ENCODE measurements at regions not wholly inside any gene's neighbourhood (a gene's known extent, or its start where the extent isn't known, plus 50 kb on each side); places are given as distances from the start of the nearest gene placed in this dataset.

GRCh38 chr13:63517371-63517770 lies 2101.7 kb upstream of the PCDH20 start:
- H3K4me3 ChIP-seq (ENCODE audit: low read length): no peak overlapping the region
- no peak overlapping the region for H3K27ac ChIP-seq (ENCODE audit: low read length)
- no peak overlapping the region for H2AFZ ChIP-seq (ENCODE audit: low read depth, low read length)
- TF ChIP-seq CTCF (IDR thresholded peaks at IDR 0.05; ENCODE audit: low read depth, low read length) (no peak), EZH2phosphoT487 (IDR thresholded peaks at IDR 0.05; ENCODE audit: low read depth) (no peak)
- no peaks in the 10 kb centered on the region for H3K27me3 ChIP-seq (ENCODE audit: low read depth, low read length)
- H3K4me2 ChIP-seq (ENCODE audit: low read length): no peak overlapping the region
- H4K20me1 ChIP-seq (ENCODE audit: insufficient read depth, low read length): no peaks in the 10 kb centered on the region
- no peaks in the 10 kb centered on the region for H3K79me2 ChIP-seq (ENCODE audit: low read length)
- no peaks in the 10 kb centered on the region for H3K9me3 ChIP-seq (ENCODE audit: insufficient read depth, low read length)
- no peaks in the 10 kb centered on the region for H3K4me1 ChIP-seq (ENCODE audit: low read length)
- no peaks in the 10 kb centered on the region for H3K36me3 ChIP-seq (replicated peaks; ENCODE audit: low read depth, low read length)
- H3K9ac ChIP-seq (ENCODE audit: low read length): no peak overlapping the region

GRCh38 chr13:63516124-63516523 lies 2100.5 kb upstream of the PCDH20 start:
- H3K9ac ChIP-seq (ENCODE audit: low read length): no peak overlapping the region
- no peak overlapping the region for H3K4me3 ChIP-seq (ENCODE audit: low read length)
- H3K36me3 ChIP-seq (replicated peaks; ENCODE audit: low read depth, low read length): no peaks in the 10 kb centered on the region
- H3K9me3 ChIP-seq (ENCODE audit: insufficient read depth, low read length): no peaks in the 10 kb centered on the region
- H2AFZ ChIP-seq (ENCODE audit: low read depth, low read length): no peak overlapping the region
- H3K27me3 ChIP-seq (ENCODE audit: low read depth, low read length): no peaks in the 10 kb centered on the region
- H3K27ac ChIP-seq (ENCODE audit: low read length): no peak overlapping the region
- H3K4me1 ChIP-seq (ENCODE audit: low read length): no peaks in the 10 kb centered on the region
- H3K79me2 ChIP-seq (ENCODE audit: low read length): no peaks in the 10 kb centered on the region
- TF ChIP-seq CTCF (IDR thresholded peaks at IDR 0.05; ENCODE audit: low read depth, low read length): no peak
- TF ChIP-seq EZH2phosphoT487 (IDR thresholded peaks at IDR 0.05; ENCODE audit: low read depth): no peak
- no peak overlapping the region for H3K4me2 ChIP-seq (ENCODE audit: low read length)
- no peaks in the 10 kb centered on the region for H4K20me1 ChIP-seq (ENCODE audit: insufficient read depth, low read length)

GRCh38 chr13:63514886-63515285 lies 2099.2 kb upstream of the PCDH20 start:
- Histone ChIP-seq H3K4me2 (ENCODE audit: low read length) (no peak overlapping the region), H3K27me3 (ENCODE audit: low read depth, low read length) (no peaks in the 10 kb centered on the region), H3K79me2 (ENCODE audit: low read length) (no peaks in the 10 kb centered on the region), H3K9ac (ENCODE audit: low read length) (no peak overlapping the region), H3K4me1 (ENCODE audit: low read length) (no peaks in the 10 kb centered on the region), H3K27ac (ENCODE audit: low read length) (no peak overlapping the region), H3K4me3 (ENCODE audit: low read length) (no peak overlapping the region), H4K20me1 (ENCODE audit: insufficient read depth, low read length) (no peaks in the 10 kb centered on the region), H3K9me3 (ENCODE audit: insufficient read depth, low read length) (no peaks in the 10 kb centered on the region), H2AFZ (ENCODE audit: low read depth, low read length) (no peak overlapping the region), H3K36me3 (replicated peaks; ENCODE audit: low read depth, low read length) (no peaks in the 10 kb centered on the region)
- no peak for TF ChIP-seq CTCF (IDR thresholded peaks at IDR 0.05; ENCODE audit: low read depth, low read length)
- TF ChIP-seq EZH2phosphoT487 (IDR thresholded peaks at IDR 0.05; ENCODE audit: low read depth): no peak

- Histone ChIP-seq H3K4me3 (ENCODE audit: low read length) (no peak overlapping the region), H3K27me3 (ENCODE audit: low read depth, low read length) (no peaks in the 10 kb centered on the region), H3K27ac (ENCODE audit: low read length) (no peak overlapping the region), H2AFZ (ENCODE audit: low read depth, low read length) (no peak overlapping the region), H3K36me3 (replicated peaks; ENCODE audit: low read depth, low read length) (no peaks in the 10 kb centered on the region), H3K4me2 (ENCODE audit: low read length) (no peak overlapping the region), H3K79me2 (ENCODE audit: low read length) (no peaks in the 10 kb centered on the region), H3K4me1 (ENCODE audit: low read length) (no peaks in the 10 kb centered on the region), H4K20me1 (ENCODE audit: insufficient read depth, low read length) (no peaks in the 10 kb centered on the region), H3K9ac (ENCODE audit: low read length) (no peak overlapping the region), H3K9me3 (ENCODE audit: insufficient read depth, low read length) (no peaks in the 10 kb centered on the region)
- TF ChIP-seq CTCF (IDR thresholded peaks at IDR 0.05; ENCODE audit: low read depth, low read length): no peak
- no peak for TF ChIP-seq EZH2phosphoT487 (IDR thresholded peaks at IDR 0.05; ENCODE audit: low read depth)
Measured at GRCh38 chr13:63512095-63512494, 2096.4 kb upstream of the PCDH20 start.
